ENCODE measurements at regions not wholly inside any gene's neighbourhood (a gene's known extent, or its start where the extent isn't known, plus 50 kb on each side); places are given as distances from the start of the nearest gene placed in this dataset.
"Not testable (repeated sequence)": the region's sequence is repeated elsewhere in the genome, so short reads cannot be mapped to it uniquely, and the experiment has no call there.

DNA sequence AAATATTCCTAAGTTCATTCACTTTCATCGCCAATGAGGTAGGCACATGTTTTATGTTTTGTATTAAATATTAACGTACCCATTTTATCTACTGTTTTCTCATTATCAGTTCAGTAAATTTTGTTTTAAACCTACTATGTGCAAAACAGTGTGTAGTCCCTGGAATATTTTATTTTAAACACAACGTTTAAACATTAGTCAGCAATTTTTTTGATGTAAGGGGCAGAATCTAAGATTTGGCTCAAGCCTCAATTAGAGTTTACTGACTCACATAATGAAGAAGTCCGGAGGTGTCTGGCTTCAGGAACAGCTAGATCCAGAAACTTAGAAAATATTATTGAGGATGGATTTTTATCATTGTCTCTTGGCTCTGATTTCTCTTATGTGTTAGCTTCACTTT, 267.5 kb downstream of the C12orf75 start:
- Histone ChIP-seq H3K36me3 (no peaks in the 10 kb centered on the region), H3K9me3 (ENCODE audit: severe bottlenecking) (no peaks in the 10 kb centered on the region), H3K4me3 (ENCODE audit: low read depth, low read length) (no peak overlapping the region), H3K27me3 (ENCODE audit: insufficient read depth, low read depth, severe bottlenecking) (no peaks in the 10 kb centered on the region), H3K27ac (no peak overlapping the region)
- DNase-seq, result no peak
- TF ChIP-seq, protein P1, sequence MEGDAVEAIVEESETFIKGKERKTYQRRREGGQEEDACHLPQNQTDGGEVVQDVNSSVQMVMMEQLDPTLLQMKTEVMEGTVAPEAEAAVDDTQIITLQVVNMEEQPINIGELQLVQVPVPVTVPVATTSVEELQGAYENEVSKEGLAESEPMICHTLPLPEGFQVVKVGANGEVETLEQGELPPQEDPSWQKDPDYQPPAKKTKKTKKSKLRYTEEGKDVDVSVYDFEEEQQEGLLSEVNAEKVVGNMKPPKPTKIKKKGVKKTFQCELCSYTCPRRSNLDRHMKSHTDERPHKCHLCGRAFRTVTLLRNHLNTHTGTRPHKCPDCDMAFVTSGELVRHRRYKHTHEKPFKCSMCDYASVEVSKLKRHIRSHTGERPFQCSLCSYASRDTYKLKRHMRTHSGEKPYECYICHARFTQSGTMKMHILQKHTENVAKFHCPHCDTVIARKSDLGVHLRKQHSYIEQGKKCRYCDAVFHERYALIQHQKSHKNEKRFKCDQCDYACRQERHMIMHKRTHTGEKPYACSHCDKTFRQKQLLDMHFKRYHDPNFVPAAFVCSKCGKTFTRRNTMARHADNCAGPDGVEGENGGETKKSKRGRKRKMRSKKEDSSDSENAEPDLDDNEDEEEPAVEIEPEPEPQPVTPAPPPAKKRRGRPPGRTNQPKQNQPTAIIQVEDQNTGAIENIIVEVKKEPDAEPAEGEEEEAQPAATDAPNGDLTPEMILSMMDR (IDR thresholded peaks at IDR 0.05; ENCODE audit: low read depth, low read length), result no peak

DNA sequence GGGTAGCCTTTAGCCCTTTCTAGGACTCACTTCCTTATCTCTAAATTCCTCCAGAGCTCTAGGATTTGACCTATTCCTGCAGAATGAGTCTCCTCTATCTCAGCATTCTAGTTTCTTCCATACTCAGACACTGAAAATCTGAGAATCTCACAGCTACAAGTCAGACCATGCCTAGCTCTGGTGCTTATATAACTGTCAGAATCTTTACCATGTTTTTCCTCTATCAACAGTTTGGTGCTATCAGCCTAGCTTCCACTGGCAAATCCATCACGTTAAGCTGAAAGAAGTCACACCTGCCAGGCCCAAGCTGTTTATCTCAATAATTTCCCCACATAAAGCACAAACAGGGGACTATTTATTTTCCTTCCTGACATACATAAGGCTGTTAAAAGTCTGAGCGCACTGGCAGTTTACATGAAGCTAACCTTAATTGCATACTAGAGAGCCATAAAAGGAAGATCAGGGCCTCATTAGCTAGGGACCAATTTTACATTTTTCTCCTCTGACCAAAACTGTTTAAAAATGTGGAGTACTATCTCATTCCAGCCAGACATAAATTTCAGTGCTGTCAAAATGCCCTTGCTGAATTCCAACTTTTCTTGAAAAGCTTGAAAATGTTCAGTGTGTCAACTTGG, 270.5 kb downstream of the C12orf75 start:
- H3K27me3 ChIP-seq (ENCODE audit: insufficient read depth, low read depth, severe bottlenecking), result no peaks in the 10 kb centered on the region
- DNase-seq, result no peak
- TF ChIP-seq, protein P1 (IDR thresholded peaks at IDR 0.05; ENCODE audit: low read depth, low read length), result no peak

DNA sequence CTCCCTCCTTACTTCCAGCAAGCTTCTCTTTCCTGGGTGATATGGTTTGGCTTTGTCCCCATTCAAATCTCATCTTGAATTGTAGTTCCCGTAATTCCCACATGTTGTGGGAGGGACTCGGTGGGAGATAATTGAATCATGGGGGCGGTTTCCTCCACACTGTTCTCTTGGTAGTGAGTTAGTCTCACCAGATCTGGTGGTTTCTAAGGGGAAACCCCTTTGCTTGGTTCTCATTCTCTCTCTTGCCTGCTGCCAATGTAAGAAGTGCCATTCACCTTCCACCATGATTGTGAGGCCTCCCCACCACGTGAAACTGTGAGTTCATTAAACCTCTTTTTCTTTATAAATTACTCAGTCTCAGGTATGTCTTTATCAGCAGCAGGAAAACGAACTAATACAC, 271.8 kb downstream of the C12orf75 start:
- not testable (repeated sequence) for H3K36me3 ChIP-seq; DNase-seq; H3K4me3 ChIP-seq (ENCODE audit: low read depth, low read length); H3K27ac ChIP-seq; H3K27me3 ChIP-seq (ENCODE audit: insufficient read depth, low read depth, severe bottlenecking); H3K9me3 ChIP-seq (ENCODE audit: severe bottlenecking)

More for the DNA sequence above, 270.5 kb downstream of the C12orf75 start:
- Histone ChIP-seq H3K4me3 (ENCODE audit: low read depth, low read length) (no peak overlapping the region), H3K36me3 (no peaks in the 10 kb centered on the region), H3K27ac (no peak overlapping the region), H3K9me3 (ENCODE audit: severe bottlenecking) (peaks cover 2% of the 10 kb centered on the region)

DNA sequence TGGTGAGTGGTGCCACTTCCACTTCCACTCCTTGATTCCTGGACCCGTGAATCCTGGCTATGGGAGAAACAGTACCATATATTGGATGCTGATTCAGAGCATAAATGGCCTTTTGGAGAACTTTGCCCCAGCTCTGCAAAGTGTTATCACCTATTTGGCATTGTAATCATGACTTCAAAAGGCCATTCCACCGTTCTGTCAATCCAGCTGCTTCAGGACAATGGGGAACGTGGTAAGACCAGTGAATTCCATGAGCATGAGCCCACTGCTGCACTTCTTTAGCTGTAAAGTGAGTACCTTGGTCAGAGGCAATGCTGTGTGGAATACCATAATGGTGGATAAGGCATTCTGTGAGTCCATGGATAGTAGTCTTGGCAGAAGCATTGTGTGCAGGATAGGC, 273.8 kb downstream of the C12orf75 start:
- H3K27me3 ChIP-seq (ENCODE audit: insufficient read depth, low read depth, severe bottlenecking); DNase-seq; H3K36me3 ChIP-seq; H3K9me3 ChIP-seq (ENCODE audit: severe bottlenecking); H3K27ac ChIP-seq; H3K4me3 ChIP-seq (ENCODE audit: low read depth, low read length): not testable (repeated sequence)

DNA sequence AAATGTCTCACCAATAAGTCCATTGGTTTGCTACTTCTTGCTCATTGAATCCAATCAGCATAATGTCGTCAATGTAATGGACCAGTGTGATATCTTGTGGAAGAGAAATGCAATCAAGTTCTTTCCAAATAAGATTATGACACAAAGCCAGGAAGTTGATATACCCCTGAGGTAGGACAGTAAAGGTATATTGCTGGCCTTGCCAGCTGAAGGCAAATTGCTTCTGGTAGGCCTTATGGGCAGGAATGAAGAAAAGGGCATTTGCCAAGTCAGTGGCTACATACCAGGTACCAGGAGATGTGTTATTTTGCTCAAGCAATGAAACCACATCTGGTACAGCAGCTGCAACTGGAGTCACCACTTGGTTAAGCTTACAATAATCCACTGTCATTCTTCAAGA, 276.1 kb downstream of the C12orf75 start:
- not testable (repeated sequence) for H3K27me3 ChIP-seq (ENCODE audit: insufficient read depth, low read depth, severe bottlenecking)

DNA sequence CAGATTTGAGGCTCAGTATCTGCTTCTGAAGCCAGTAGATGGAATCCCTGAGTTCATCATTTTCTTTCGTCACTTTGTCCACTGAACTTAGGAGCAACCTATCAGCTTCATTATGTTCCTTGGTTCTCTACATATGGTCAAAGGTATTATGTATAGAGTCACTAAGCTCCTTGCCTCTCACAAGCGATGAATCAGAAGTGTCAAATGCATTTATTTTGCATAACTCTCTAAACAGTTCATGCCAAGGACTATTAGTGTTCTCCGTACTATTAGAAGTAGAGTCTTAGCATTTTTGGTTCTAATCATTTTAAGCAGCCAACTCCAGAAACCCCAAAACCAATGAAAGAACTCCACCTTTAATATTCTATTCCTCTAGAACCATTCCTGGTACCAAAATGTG, 278.5 kb downstream of the C12orf75 start:
- not testable (repeated sequence) for H3K27me3 ChIP-seq (ENCODE audit: insufficient read depth, low read depth, severe bottlenecking); H3K4me3 ChIP-seq (ENCODE audit: low read depth, low read length); H3K27ac ChIP-seq; H3K9me3 ChIP-seq (ENCODE audit: severe bottlenecking); DNase-seq; H3K36me3 ChIP-seq

More for the DNA sequence above, 276.1 kb downstream of the C12orf75 start:
- H3K9me3 ChIP-seq (ENCODE audit: severe bottlenecking); H3K36me3 ChIP-seq; H3K27ac ChIP-seq; DNase-seq; H3K4me3 ChIP-seq (ENCODE audit: low read depth, low read length): not testable (repeated sequence)

DNA sequence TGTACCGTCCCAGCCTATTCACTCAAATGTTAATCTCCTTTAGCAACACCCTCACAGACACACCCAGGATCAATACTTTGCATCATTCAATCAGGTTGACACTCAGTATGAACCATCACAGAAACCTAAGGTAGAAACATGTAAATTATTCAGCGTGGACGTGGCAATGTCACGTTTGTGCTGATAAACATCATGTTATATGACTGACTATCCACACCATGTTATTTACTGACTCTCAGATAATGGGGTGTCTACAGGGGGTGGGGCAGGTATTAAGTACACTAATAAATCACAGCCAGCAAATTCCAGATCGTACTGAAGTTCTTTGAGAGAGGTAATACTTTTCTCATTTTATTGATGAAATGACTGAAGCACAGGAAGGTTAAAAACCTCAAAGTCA, 280.0 kb downstream of the C12orf75 start:
- H3K9me3 ChIP-seq (ENCODE audit: severe bottlenecking), result peaks cover 2% of the 10 kb centered on the region
- H3K27me3 ChIP-seq (ENCODE audit: insufficient read depth, low read depth, severe bottlenecking), result no peaks in the 10 kb centered on the region

DNA sequence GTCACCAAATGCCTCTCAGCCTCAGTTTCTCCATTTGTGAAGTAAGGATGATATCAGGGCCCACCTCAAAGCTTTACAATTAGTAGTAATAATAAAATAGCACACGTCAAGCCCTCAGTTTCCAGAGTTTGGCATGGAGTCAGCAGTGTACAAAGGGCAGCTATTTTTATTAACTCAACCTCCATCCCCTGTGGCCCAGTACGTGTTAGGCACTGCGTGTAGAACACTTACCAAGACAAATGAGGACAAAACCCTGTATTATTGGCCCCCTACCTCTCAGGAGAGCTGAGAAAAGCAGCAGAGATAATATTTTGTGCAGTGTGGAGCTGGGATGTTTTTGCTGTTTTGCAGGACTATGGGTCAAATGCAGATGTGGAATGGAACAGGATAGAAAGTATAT, 280.8 kb downstream of the C12orf75 start:
- no peak overlapping the region for H3K27ac ChIP-seq
- TF ChIP-seq, protein P1 (IDR thresholded peaks at IDR 0.05; ENCODE audit: low read depth, low read length), result no peak
- DNase-seq, result no peak
- no peaks in the 10 kb centered on the region for H3K27me3 ChIP-seq (ENCODE audit: insufficient read depth, low read depth, severe bottlenecking)
- no peak overlapping the region for H3K4me3 ChIP-seq (ENCODE audit: low read depth, low read length)
- no peaks in the 10 kb centered on the region for H3K36me3 ChIP-seq
- H3K9me3 ChIP-seq (ENCODE audit: severe bottlenecking), result peaks cover 2% of the 10 kb centered on the region

More for the DNA sequence above, 280.0 kb downstream of the C12orf75 start:
- no peak overlapping the region for H3K4me3 ChIP-seq (ENCODE audit: low read depth, low read length)
- TF ChIP-seq, protein P1 (IDR thresholded peaks at IDR 0.05; ENCODE audit: low read depth, low read length), result no peak
- DNase-seq, result no peak
- H3K36me3 ChIP-seq, result no peaks in the 10 kb centered on the region
- H3K27ac ChIP-seq, result no peak overlapping the region

All from WERI-Rb-1 (cell line).